Gastrocnemius medialis (tissue), 4 donors: ENCODE measurements at regions not wholly inside any gene's neighbourhood (a gene's known extent, or its start where the extent isn't known, plus 50 kb on each side); places are given as distances from the start of the nearest gene placed in this dataset.

Experiments used
- ATAC-seq, 2 donors: fragments of 150-250 bp; one replicate each; pipeline ENCODE4 v1.9.1; 2016
- DNase-seq, 2 donors: peaks; one replicate each; pipeline ENCODE4 v3.0.0-alpha.2; 2019
- H3K27ac ChIP-seq, 4 donors: fragments of 200-600 bp; sonication (generic); 1 replicate in 1 of 4; 2 replicates in 3 of 4; pipeline ENCODE4 v1.5.1; 2016 to 2018; ENCODE audit warnings: mild to moderate bottlenecking in 2 of 4, moderate library complexity in 1 of 4
- H3K27me3 ChIP-seq, 3 donors: fragments of 200-600 bp; sonication (generic) in 2 of 3; 1 replicate in 1 of 3; 2 replicates in 2 of 3; pipeline versions ENCODE4 v1.5.1 to v1.6.0; 2016 to 2019; ENCODE audit warnings: mild to moderate bottlenecking in 1 of 3, moderate library complexity in 1 of 3
- H3K36me3 ChIP-seq, 2 donors: fragments of 200-600 bp; sonication (generic) in 1 of 2; one replicate each; pipeline ENCODE4 v1.5.1; 2017 to 2018
- H3K4me1 ChIP-seq, 2 donors: fragments of 200-600 bp; sonication (generic) in 1 of 2; one replicate each; pipeline ENCODE4 v1.5.1; 2016 to 2017; ENCODE audit warnings: mild to moderate bottlenecking in 2 of 2
- H3K4me3 ChIP-seq, 4 donors: fragments of 200-600 bp; sonication (generic) in 3 of 4; 1 replicate in 1 of 4; 2 replicates in 3 of 4; pipeline ENCODE4 v1.5.1; 2016 to 2019; ENCODE audit warnings: mild to moderate bottlenecking in 2 of 4
- H3K9me3 ChIP-seq, 3 donors: fragments of 200-600 bp; sonication (generic) in 2 of 3; 1 replicate in 1 of 3; 2 replicates in 2 of 3; pipeline ENCODE4 v1.5.1; 2016 to 2019
- POLR2A ChIP-seq, 2 donors: fragments of 450-650 bp; IDR thresholded peaks; one replicate each; pipeline ENCODE4 v1.6.1; 2017; ENCODE audit warnings: antibody characterized with exemption in 2 of 2, mild to moderate bottlenecking in 2 of 2, moderate library complexity in 2 of 2
- in situ Hi-C, 4 donors: fragments of 200-750 bp; cut with MboI; loops; one replicate each; pipeline versions ENCODE4 v1.15.0 to v1.8.0; 2017; ENCODE audit warnings: low sequenced_read_pairs in 4 of 4
- intact Hi-C: fragments of 100-400 bp; cut with DNase I; formaldehyde crosslinking; loops from one replicate; pipeline ENCODE4 v1.15.1; 2023; ENCODE audit warnings: low total_unique reads
- TF ChIP-seq, protein P1 (sequence below), 5 experiments: fragments of 450-650 bp in 3 of 5; fragments of 200-600 bp in 2 of 5; sonication (generic) in 2 of 5; IDR thresholded peaks in 4 of 5; conservative IDR thresholded peaks in 1 of 5; 1 replicate in 4 of 5; 2 replicates in 1 of 5; pipeline ENCODE4 v1.5.1; 2016 to 2019; ENCODE audit warnings: antibody characterized with exemption in 5 of 5, mild to moderate bottlenecking in 3 of 5, moderate library complexity in 3 of 5

- TF ChIP-seq, protein P1, sequence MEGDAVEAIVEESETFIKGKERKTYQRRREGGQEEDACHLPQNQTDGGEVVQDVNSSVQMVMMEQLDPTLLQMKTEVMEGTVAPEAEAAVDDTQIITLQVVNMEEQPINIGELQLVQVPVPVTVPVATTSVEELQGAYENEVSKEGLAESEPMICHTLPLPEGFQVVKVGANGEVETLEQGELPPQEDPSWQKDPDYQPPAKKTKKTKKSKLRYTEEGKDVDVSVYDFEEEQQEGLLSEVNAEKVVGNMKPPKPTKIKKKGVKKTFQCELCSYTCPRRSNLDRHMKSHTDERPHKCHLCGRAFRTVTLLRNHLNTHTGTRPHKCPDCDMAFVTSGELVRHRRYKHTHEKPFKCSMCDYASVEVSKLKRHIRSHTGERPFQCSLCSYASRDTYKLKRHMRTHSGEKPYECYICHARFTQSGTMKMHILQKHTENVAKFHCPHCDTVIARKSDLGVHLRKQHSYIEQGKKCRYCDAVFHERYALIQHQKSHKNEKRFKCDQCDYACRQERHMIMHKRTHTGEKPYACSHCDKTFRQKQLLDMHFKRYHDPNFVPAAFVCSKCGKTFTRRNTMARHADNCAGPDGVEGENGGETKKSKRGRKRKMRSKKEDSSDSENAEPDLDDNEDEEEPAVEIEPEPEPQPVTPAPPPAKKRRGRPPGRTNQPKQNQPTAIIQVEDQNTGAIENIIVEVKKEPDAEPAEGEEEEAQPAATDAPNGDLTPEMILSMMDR (IDR thresholded peaks at IDR 0.05 in 4 of 5, conservative IDR thresholded peaks at IDR 0.05 in 1 of 5), result no peak
- TF ChIP-seq POLR2A (IDR thresholded peaks at IDR 0.05), result no peak
- peaks cover 0 to 2% (median 0%) of the 10 kb centered on the region in 3 donors for H3K27me3 ChIP-seq
- H3K36me3 ChIP-seq, result no peaks in the 10 kb centered on the region
- no peaks in the 10 kb centered on the region for H3K4me1 ChIP-seq
- H3K4me3 ChIP-seq, result no peak overlapping the region
- in situ Hi-C loops, result loop anchor here in 2 of 4 donors (25.0 kb wide), 1 partner anchor 702 kb away; no protein-coding TSS in a partner anchor
- ATAC-seq (no peak), DNase-seq (no peak)
- no peak overlapping the region for H3K27ac ChIP-seq
- intact Hi-C loops, result loop anchor here (5.0 to 10.0 kb wide), 3 partner anchors 393 to 692 kb away; partner anchors contain the start of gene UBE2QL1
- no peaks in the 10 kb centered on the region for H3K9me3 ChIP-seq
Observed at GRCh38 chr5:5885782-5886181, 463.3 kb downstream of the ICE1 start.

DNA sequence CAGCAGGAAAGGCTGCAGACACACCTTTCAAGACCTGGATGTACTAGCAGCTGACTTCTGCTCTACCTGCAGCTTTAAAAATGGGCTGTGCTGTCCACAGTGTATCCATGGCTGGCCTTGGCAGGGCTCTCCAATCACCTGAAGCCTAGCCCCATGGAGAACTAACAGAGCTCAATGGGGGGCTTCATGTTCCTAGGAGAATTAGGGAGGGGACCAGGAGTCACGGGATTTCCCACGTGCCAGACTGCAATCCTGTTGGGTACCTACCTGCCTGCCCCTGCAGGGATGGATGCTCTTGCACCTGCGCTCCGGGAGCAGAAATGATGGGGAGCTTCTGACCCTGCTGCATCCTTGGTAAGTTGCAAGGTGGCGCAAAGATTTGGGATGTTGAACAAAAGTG lies 462.1 kb downstream of the ICE1 start:
- in situ Hi-C loops (loop anchor here in 2 of 4 donors (25.0 kb wide), 1 partner anchor 703 kb away; no protein-coding TSS in a partner anchor), intact Hi-C loops (loop anchor here (10.0 kb wide), 1 partner anchor 560 kb away; the partner anchor contains the start of gene UBE2QL1)
- Histone ChIP-seq H3K4me3 (no peak overlapping the region), H3K27ac (no peak overlapping the region), H3K27me3 (peaks cover 0 to 2% (median 0%) of the 10 kb centered on the region in 3 donors), H3K36me3 (no peaks in the 10 kb centered on the region), H3K4me1 (no peaks in the 10 kb centered on the region), H3K9me3 (no peaks in the 10 kb centered on the region)
- no peak for TF ChIP-seq POLR2A (IDR thresholded peaks at IDR 0.05)
- TF ChIP-seq, protein P1 (IDR thresholded peaks at IDR 0.05 in 4 of 5, conservative IDR thresholded peaks at IDR 0.05 in 1 of 5), result no peak
- ATAC-seq (no peak), DNase-seq (no peak)

GRCh38 chr5:5883562-5883961 lies 461.1 kb downstream of the ICE1 start:
- Histone ChIP-seq H3K4me1 (no peaks in the 10 kb centered on the region), H3K4me3 (no peak overlapping the region), H3K36me3 (no peaks in the 10 kb centered on the region), H3K27me3 (peaks cover 0 to 2% (median 0%) of the 10 kb centered on the region in 3 donors), H3K27ac (no peak overlapping the region), H3K9me3 (no peaks in the 10 kb centered on the region)
- ATAC-seq, result no peak
- TF ChIP-seq POLR2A (IDR thresholded peaks at IDR 0.05), result no peak
- TF ChIP-seq, protein P1 (IDR thresholded peaks at IDR 0.05 in 4 of 5, conservative IDR thresholded peaks at IDR 0.05 in 1 of 5), result no peak
- in situ Hi-C loops (loop anchor here in 2 of 4 donors (25.0 kb wide), 1 partner anchor 704 kb away; no protein-coding TSS in a partner anchor), intact Hi-C loops (loop anchor here (10.0 kb wide), 1 partner anchor 561 kb away; the partner anchor contains the start of gene UBE2QL1)
- no peak for DNase-seq

DNA sequence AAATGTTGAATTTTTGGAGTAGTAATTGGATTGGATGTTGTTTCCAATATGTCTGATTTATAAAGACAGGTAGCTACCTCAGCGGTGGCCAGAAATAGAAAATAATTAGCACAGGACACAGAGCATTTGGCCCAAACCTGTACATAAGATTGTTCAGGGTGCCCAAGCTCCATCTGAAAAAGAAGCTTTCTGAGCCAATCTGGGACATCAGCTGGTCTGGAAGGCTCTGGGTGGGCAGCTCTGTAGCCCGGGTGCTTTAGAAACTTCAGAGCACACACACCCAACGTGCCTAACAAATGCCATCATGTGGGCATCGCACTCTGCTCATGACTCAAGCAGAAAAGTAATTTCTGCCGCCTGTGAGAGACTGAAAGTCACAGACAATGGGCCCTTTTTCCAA lies 460.7 kb downstream of the ICE1 start:
- in situ Hi-C loops (loop anchor here in 2 of 4 donors (25.0 kb wide), 1 partner anchor 704 kb away; no protein-coding TSS in a partner anchor), intact Hi-C loops (loop anchor here (10.0 kb wide), 1 partner anchor 562 kb away; the partner anchor contains the start of gene UBE2QL1)
- no peaks in the 10 kb centered on the region for H3K9me3 ChIP-seq
- peaks cover 0 to 2% (median 0%) of the 10 kb centered on the region in 3 donors for H3K27me3 ChIP-seq
- TF ChIP-seq POLR2A (IDR thresholded peaks at IDR 0.05), result no peak
- TF ChIP-seq, protein P1 (IDR thresholded peaks at IDR 0.05 in 4 of 5, conservative IDR thresholded peaks at IDR 0.05 in 1 of 5), result no peak
- H3K36me3 ChIP-seq, result no peaks in the 10 kb centered on the region
- ATAC-seq (no peak), DNase-seq (no peak)
- no peak overlapping the region for H3K27ac ChIP-seq
- no peaks in the 10 kb centered on the region for H3K4me1 ChIP-seq
- no peak overlapping the region for H3K4me3 ChIP-seq
